ENCODE measurements at regions not wholly inside any gene's neighbourhood (a gene's known extent, or its start where the extent isn't known, plus 50 kb on each side); places are given as distances from the start of the nearest gene placed in this dataset.

DNA sequence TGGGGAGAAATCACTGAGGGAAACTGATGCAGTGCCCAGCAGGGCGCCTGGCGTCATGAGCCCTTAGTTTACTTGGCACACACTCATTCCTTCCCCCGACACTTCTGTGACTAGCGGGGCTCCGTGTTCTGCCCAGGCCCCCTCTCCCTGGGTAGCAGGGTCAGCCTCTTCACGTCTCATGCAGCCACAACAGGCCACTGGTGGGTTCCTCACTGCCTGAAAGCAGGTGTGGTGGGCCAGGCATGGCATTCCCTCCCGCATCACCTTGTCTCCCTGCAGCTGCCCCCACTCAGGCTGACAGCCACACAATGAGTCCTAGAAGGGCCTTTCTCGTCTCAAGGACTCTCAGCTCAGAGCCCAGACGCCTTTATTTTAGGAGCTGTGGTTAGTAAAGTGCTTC is 51.1 kb upstream of the CPLX2 start:
- H3K27ac ChIP-seq = no peak overlapping the region
- H3K36me3 ChIP-seq = no peaks in the 10 kb centered on the region
- TF ChIP-seq, protein P1, sequence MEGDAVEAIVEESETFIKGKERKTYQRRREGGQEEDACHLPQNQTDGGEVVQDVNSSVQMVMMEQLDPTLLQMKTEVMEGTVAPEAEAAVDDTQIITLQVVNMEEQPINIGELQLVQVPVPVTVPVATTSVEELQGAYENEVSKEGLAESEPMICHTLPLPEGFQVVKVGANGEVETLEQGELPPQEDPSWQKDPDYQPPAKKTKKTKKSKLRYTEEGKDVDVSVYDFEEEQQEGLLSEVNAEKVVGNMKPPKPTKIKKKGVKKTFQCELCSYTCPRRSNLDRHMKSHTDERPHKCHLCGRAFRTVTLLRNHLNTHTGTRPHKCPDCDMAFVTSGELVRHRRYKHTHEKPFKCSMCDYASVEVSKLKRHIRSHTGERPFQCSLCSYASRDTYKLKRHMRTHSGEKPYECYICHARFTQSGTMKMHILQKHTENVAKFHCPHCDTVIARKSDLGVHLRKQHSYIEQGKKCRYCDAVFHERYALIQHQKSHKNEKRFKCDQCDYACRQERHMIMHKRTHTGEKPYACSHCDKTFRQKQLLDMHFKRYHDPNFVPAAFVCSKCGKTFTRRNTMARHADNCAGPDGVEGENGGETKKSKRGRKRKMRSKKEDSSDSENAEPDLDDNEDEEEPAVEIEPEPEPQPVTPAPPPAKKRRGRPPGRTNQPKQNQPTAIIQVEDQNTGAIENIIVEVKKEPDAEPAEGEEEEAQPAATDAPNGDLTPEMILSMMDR (IDR thresholded peaks at IDR 0.05) = no peak
- H3K4me1 ChIP-seq (ENCODE audit: control insufficient read depth in 1 of 2, insufficient read depth in 1 of 2, low read depth in 1 of 2, low read length in 1 of 2) = no peaks in the 10 kb centered on the region
- peaks cover 88% of the 10 kb centered on the region for H3K27me3 ChIP-seq
- H3K9me3 ChIP-seq = no peaks in the 10 kb centered on the region
- H3K4me3 ChIP-seq (ENCODE audit: low read depth in 1 of 2, low read length in 1 of 2) = no peak overlapping the region
